HG03103 (cell line): ENCODE measurements at regions not wholly inside any gene's neighbourhood (a gene's known extent, or its start where the extent isn't known, plus 50 kb on each side); places are given as distances from the start of the nearest gene placed in this dataset.

Experiments
- ATAC-seq: cut with Tn5 transposase; IDR thresholded peaks from one replicate; pipeline ENCODE4 v1.9.1; 2021; ENCODE audit warnings: low read depth; ENCODE audit not compliant: unreplicated experiment

- no peak for ATAC-seq
Observed at GRCh38 chr2:139083121-139083520, 302.9 kb upstream of the NXPH2 start.

- ATAC-seq, result no peak
Observed at GRCh38 chr2:139080244-139080643, 300.1 kb upstream of the NXPH2 start.

DNA sequence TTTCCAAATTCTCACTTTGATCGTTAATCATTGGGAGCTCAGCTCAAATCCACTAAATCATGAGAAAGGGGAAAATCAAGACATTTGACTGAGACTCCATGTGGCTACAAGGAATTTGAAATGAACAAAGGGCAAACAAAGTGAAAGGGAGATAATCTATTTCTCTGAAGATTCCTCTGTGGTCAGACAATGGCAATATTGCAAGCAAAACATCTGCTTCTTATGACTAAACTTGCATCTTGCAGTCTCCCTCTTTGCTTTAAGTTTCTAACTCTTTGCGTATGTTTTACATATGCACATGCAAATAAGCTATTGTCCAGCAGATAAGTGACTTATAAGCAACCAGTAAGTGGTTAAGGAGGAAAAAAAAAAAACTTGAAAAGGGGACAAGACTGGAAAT lies 299.1 kb upstream of the NXPH2 start:
- no peak for ATAC-seq

- ATAC-seq, result no peak
Observed at GRCh38 chr2:139078376-139078775, 298.2 kb upstream of the NXPH2 start.

DNA sequence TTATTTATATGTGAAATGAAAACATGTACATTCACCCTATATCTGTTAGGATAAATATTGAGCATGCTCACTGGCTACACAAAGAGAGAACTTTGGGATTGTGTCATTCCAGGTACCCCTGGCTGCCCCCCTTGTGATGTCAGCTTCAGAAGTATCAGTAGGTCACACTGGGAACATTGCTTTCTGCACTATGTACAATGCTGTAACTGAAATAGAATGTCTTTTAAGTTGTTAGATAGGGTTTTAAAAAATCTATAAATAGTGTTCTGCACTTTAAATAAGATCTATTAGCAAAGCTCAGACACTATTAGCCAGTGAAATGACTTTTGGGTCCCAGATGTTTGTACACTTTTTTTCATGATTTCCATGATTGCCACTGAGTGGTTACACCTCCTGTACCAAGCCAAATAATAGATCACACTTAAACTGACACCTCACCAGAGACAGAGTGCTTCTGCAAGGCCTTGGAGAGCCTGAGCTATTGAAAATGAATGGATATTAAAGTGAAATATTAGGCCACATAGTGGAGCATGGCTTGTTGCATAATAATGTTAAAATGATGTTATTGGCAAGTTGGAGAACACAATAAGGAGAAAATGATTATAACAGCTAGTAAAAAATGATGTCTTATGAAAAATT lies 297.0 kb upstream of the NXPH2 start:
- ATAC-seq, result no peak

DNA sequence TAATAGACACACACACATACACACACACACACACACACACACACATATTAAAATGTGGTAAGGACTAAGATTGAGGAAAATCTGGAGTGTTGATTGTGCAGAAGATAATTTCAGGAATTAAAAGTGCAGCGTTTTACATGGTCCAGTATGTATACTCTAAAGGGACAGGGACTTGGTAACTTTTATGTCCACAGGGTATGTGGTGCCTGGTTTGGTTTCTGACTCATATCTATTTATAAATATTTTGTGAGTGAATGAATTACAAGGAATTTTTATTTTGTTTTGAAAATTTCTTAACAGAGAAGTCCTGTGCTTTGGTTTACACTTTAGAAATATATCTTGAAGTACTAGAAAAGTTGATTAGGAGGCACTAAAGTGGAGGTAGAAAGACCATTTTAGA lies 287.7 kb upstream of the NXPH2 start:
- no peak for ATAC-seq

GRCh38 chr2:139067072-139067471 lies 286.9 kb upstream of the NXPH2 start:
- ATAC-seq, result no peak

DNA sequence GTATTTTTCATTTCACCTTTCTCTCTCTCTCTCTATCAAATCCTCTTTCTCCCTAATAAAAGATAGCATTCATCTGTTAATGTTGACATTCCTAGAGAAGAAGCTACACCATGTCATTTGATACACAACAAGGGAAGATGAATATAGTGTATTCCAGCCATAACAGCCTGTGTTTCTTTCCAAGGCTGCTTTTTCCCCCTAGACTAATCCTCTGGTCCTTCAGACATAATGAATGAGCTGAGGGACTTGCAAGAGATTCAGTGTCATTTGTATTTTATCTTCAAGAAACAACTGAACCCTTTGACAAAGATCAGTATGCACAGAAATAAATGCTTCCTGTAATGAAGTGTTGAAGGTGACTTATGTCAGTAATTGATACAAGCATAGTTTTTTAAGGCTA lies 284.0 kb upstream of the NXPH2 start:
- no peak for ATAC-seq

- no peak for ATAC-seq
Observed at GRCh38 chr2:139059617-139060016, 279.4 kb upstream of the NXPH2 start.

- ATAC-seq, result no peak
Observed at GRCh38 chr2:139055202-139055601, 275.0 kb upstream of the NXPH2 start.

DNA sequence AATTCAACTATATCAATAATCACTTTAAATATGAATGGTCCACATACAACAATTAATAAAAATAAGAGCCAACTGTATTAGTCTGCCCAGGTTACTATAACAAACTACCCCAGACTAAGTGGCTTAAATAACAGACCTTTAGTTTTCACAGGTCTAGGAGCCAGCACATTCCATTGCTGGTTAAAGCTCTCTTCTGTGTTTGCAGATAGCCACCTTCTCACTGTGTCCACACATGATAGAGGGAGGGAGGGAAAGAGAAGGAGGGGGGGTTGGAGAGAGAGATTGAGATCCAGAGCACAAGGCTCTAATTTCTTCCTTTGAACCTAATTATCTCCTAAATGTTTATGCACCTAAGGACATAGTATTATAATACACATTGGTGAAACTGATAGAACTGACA lies 267.8 kb upstream of the NXPH2 start:
- no peak for ATAC-seq

DNA sequence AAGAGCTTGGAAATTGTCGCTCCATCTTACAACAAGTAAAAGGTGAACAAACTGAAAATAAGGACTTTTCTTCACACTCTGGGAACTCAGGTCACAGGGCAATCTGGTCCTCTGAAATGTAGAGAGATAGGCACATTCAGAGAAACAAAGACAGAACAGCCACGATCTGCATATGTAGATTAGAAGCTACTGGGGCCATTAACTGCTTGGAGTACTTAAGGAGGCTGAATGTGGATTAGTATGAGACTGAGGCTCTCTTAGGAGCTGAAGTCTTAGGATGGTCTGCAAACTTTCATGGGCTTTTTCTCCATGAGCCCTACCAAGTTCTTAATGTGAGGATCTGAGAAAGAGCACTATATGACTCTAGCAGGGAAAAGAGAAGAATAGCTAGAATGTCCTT lies 265.3 kb upstream of the NXPH2 start:
- no peak for ATAC-seq

DNA sequence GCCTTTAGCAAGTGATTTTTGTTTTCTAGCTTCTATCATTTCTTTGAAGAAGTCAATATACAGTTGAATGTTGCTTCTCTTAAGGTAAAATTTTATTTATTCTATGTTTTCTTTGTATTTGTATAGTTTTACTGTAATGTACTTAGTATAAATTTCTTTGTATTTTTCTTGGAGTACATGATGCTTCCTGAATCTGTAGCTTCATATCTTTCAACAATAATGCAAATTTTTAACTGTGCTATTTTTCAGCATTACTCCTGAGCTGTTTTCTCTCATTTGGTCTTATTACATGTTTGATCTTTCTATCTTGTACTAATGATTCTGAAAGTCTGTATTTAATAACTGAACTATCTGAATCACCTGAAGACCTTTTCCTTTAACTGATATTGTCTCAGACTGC lies 253.9 kb upstream of the NXPH2 start:
- ATAC-seq, result no peak

DNA sequence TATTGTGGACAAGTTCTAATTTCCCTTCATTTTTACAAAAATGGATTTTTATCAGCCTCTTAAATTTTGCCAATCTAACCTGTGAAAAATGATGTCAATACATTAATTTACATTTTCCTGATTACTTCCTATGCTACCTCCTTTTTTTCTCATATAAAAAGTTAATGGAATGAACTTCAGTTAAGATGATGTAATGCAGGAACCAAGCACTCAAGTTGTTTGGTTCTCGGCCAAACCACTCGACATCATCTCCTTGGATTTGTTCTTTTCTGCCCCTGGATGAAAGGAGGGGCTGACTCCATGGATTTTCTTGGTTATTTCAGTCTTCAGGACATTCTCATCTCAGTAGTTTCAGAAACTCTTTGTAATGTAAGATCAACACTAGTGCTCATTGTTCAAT lies 253.1 kb upstream of the NXPH2 start:
- ATAC-seq, result no peak

GRCh38 chr2:139031722-139032121 lies 251.5 kb upstream of the NXPH2 start:
- peak; percentile 55 for ATAC-seq

DNA sequence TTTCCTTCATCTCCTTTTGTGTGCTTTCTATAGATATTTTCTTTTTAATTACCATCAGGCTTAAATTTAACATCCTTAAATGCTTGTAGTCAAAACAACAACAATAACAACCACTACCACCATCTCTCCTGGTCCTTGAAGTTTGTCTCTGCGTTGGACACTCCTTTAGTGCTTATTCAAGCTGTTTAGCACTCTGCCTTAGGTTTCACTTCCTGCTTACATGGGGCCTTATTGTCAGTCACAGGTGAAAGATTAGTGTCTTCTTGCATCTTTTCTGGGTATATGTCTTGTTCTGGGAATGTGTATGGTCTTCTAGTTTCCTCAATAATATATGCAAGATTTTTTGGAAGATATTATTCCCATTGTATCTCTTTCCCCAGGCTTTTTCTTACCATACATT lies 240.1 kb upstream of the NXPH2 start:
- no peak for ATAC-seq

- ATAC-seq, result no peak
Observed at GRCh38 chr2:139018252-139018651, 238.1 kb upstream of the NXPH2 start.

- ATAC-seq, result no peak
Observed at GRCh38 chr2:139007130-139007529, 226.9 kb upstream of the NXPH2 start.

- no peak for ATAC-seq
Observed at GRCh38 chr2:139000131-139000785, 220.1 kb upstream of the NXPH2 start.

DNA sequence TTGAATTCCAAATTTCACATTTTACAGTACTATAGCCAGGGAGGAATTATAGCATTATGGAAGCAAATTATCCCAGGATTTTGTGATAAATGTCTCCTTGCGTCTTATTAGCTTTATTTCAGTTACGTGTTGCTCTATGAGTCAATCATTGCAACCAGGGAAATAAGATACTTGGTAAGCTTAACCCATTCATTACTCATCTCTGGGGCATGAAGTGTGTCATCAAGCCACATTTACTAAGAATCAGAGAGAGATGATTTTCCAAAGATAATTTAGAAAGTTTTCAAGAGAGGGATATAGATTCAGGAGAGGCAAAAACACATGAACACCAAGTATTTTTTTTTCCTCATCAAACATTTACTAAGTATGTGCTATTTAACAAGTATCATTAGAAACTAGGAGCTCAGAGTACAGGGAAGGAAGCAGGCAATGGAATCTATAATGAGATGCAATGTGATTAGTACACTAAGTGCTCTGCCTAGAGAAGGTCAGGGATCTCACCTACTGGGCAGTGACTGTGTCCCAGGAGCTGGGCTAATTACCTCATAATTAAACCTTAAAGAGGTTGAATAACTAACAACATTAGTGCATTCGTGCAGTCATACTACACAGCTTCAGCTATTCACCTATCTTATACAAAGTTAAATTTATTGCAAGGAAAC lies 217.8 kb upstream of the NXPH2 start:
- no peak for ATAC-seq

GRCh38 chr2:138997346-138997745 lies 217.2 kb upstream of the NXPH2 start:
- ATAC-seq, result no peak

DNA sequence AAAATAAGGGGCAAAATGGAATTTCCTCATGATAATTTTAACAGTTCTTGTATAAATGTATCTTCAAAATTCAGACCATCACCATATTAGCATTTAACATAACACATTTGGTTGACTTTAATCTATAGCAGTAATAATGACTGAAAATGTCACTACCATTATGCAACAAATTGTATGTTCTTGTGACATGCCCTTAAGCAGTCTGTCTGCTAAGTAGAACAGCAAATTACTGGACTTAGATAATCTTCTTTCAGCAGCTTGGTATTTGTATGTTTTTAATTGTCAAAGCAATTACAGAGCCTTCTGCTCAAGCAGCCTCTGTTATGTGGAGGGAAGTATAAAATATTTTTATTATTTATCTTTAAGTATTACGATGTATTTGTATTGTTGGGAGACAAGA lies 214.3 kb upstream of the NXPH2 start:
- no peak for ATAC-seq
